ENCODE measurements at regions not wholly inside any gene's neighbourhood (a gene's known extent, or its start where the extent isn't known, plus 50 kb on each side); places are given as distances from the start of the nearest gene placed in this dataset.

GRCh38 chr5:34562791-34563190 lies 93.3 kb upstream of the RAI14 start:
- no peak for DNase-seq (ENCODE audit: low read depth)
- no peak overlapping the region for H3K4me3 ChIP-seq (ENCODE audit: low read depth, low read length)
- no peak for TF ChIP-seq CTCF (IDR thresholded peaks at IDR 0.05; ENCODE audit: control insufficient read depth, extremely low read depth, insufficient read depth)

- DNase-seq (ENCODE audit: low read depth): no peak
- TF ChIP-seq CTCF (IDR thresholded peaks at IDR 0.05; ENCODE audit: control insufficient read depth, extremely low read depth, insufficient read depth): no peak
- no peak overlapping the region for H3K4me3 ChIP-seq (ENCODE audit: low read depth, low read length)
These were observed 92.9 kb upstream of the RAI14 start for GRCh38 chr5:34563269-34563668.

GRCh38 chr5:34563931-34564709 lies 92.0 kb upstream of the RAI14 start:
- TF ChIP-seq CTCF (IDR thresholded peaks at IDR 0.05; ENCODE audit: control insufficient read depth, extremely low read depth, insufficient read depth): no peak
- H3K4me3 ChIP-seq (ENCODE audit: low read depth, low read length): no peak overlapping the region
- DNase-seq (ENCODE audit: low read depth): no peak

DNA sequence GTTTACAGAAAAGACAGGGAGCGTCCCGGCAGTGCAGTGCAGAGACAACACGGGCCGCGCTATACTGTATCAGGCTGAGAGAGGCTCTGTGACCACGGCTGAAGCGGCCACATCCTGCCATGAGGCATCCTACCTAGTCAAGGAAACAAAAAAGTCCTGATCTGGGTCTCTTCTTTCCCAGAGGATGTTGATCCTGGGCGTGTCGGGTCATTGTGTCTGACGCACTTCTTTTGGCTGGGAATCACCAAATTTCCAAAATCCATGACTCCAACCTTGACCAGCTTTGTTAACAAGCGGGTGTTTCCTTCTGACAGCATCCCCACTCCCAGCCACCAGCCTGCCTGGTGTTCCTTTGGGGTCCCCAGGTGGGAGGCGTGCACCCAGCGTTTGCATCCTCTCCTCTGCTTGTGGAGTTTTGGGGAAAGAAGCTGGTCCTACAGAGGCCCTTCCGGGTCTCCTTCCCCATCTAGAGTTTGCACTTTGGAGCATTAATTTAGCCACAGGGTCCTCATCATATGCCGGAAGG lies 91.4 kb upstream of the RAI14 start:
- TF ChIP-seq CTCF (IDR thresholded peaks at IDR 0.05; ENCODE audit: control insufficient read depth, extremely low read depth, insufficient read depth): no peak
- no peak overlapping the region for H3K4me3 ChIP-seq (ENCODE audit: low read depth, low read length)
- DNase-seq (ENCODE audit: low read depth): no peak

- TF ChIP-seq CTCF (IDR thresholded peaks at IDR 0.05; ENCODE audit: control insufficient read depth, extremely low read depth, insufficient read depth): no peak
- DNase-seq (ENCODE audit: low read depth): no peak
- H3K4me3 ChIP-seq (ENCODE audit: low read depth, low read length): no peak overlapping the region
These were observed 86.0 kb upstream of the RAI14 start for GRCh38 chr5:34570143-34570542.

DNA sequence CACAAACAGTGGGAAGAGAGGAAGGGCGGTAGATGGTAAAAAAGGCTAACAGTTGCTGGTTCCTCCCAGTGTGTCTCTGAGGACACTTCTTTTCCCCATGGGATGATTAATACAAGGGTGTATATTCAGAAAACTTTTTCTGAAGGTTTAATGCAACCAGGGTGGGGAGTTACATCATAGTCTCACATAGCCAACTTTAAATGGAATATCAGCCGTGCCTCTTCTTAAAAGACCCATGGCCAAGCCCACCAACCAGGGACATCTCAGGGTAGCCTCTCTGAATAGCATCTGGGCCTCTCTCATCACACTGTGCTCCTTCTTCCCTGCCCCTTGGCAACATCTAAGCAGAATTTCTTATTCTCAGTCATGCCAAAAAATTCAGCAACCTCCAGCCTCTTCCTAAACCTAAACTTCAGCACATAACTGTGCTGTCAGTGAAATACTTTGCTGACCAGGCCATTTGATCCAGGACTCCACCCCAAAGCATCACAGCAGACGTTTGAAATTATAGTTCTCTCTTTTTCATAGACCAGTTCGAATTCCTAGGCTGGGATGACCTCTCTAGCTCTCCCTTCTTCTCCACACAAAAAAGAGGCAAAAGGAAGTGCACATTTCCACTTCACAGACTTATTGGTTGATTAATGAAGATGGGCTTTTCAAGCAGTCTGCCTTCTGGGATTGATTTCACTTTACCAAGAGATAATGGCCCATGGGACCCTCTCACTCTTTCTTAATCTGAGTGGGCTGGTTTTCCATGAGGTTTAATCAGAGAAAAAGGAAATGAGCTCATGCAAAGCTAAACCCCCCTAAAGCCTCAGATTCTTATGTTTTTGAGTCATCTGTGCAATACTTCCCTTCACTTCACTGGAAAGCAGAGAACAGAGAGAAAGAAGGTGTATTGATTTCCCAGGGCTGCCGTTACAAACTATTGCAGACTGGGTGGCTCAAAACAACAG lies 85.1 kb upstream of the RAI14 start:
- no peak overlapping the region for H3K4me3 ChIP-seq (ENCODE audit: low read depth, low read length)
- DNase-seq (ENCODE audit: low read depth): no peak
- TF ChIP-seq CTCF (IDR thresholded peaks at IDR 0.05; ENCODE audit: control insufficient read depth, extremely low read depth, insufficient read depth): no peak
